ENCODE measurements at regions not wholly inside any gene's neighbourhood (a gene's known extent, or its start where the extent isn't known, plus 50 kb on each side); places are given as distances from the start of the nearest gene placed in this dataset.

- POLR2A ChIA-PET (ENCODE audit: partially characterized antibody): no interaction called here
- H3K56ac ChIP-seq (replicated peaks; ENCODE audit: insufficient read length, low read depth, low read length): no peak overlapping the region
Observed at GRCh38 chr20:39424962-39425678, 463.0 kb downstream of the DHX35 start.

More at GRCh38 chr20:39424962-39425678, 463.0 kb downstream of the DHX35 start:
- no peak overlapping the region for H3K4me2 ChIP-seq (ENCODE audit: insufficient read depth in 1 of 2, low read depth in 2 of 2, low read length in 2 of 2)
- no peak overlapping the region for H2BK15ac ChIP-seq (ENCODE audit: low read length)
- H3K36me3 ChIP-seq (ENCODE audit: control insufficient read depth in 2 of 4, insufficient read depth in 4 of 4, low read length in 3 of 4): no peaks in the 10 kb centered on the region
- H4K5ac ChIP-seq (ENCODE audit: insufficient read length, low read depth, low read length): no peak overlapping the region
- H2AK5ac ChIP-seq (ENCODE audit: low read depth, low read length): no peak overlapping the region
- H3K27me3 ChIP-seq (replicated peaks in 1 of 4; ENCODE audit: control insufficient read depth in 3 of 4, extremely low read depth in 1 of 4, insufficient read depth in 3 of 4, low read length in 3 of 4): no peaks in the 10 kb centered on the region
- no peak overlapping the region for H3K4me3 ChIP-seq (ENCODE audit: extremely low read depth in 1 of 4, insufficient read depth in 2 of 4, low read depth in 3 of 4, low read length in 4 of 4)
- no peaks in the 10 kb centered on the region for H3K79me1 ChIP-seq (ENCODE audit: low read depth, low read length)
- no peak overlapping the region for H2BK5ac ChIP-seq (ENCODE audit: low read depth, low read length)
- no peaks in the 10 kb centered on the region for H3K79me2 ChIP-seq (ENCODE audit: control insufficient read depth in 1 of 2, insufficient read depth in 2 of 2, low read length in 2 of 2)
- DNase-seq (ENCODE audit: low read depth in 1 of 2, low spot score in 2 of 2) (no peak), FAIRE-seq (no peak)
- no peak overlapping the region for H2BK12ac ChIP-seq (ENCODE audit: low read depth, low read length)
- H3K18ac ChIP-seq (ENCODE audit: extremely low read depth, low read length): no peak overlapping the region
- H4K91ac ChIP-seq (replicated peaks; ENCODE audit: insufficient read length, low read length): no peak overlapping the region
- H2BK20ac ChIP-seq (ENCODE audit: low read length): no peak overlapping the region
- H3K23me2 ChIP-seq (ENCODE audit: low read depth, low read length): no peaks in the 10 kb centered on the region
- 92% methylated on average over 5 of the region's 5 CpGs; no CpG with 5 or more reads in 1 of the 2 experiments for WGBS, 2 experiments (ENCODE audit: extremely low coverage in 1 of 2, insufficient coverage in 1 of 2, insufficient read length in 1 of 2, insufficient replicate concordance in 2 of 2, low coverage in 1 of 2, low lambda C conversion rate in 2 of 2, missing lambda C conversion rate in 1 of 2)
- no peak overlapping the region for H3K9ac ChIP-seq (replicated peaks in 1 of 4; ENCODE audit: extremely low read depth in 1 of 4, low read depth in 3 of 4, low read length in 3 of 4)
- no peaks in the 10 kb centered on the region for H3K9me3 ChIP-seq (ENCODE audit: insufficient read depth in 2 of 2, low read depth in 1 of 2, low read length in 1 of 2)
- no peak overlapping the region for H3K27ac ChIP-seq (ENCODE audit: low read depth, low read length)
- no peak overlapping the region for H3K14ac ChIP-seq (ENCODE audit: insufficient read length)
- TF ChIP-seq RNF2 (IDR thresholded peaks at IDR 0.05; ENCODE audit: borderline replicate concordance, low read depth, low read length, missing control alignments, poor library complexity, severe bottlenecking) (no peak), SRF (IDR thresholded peaks at IDR 0.05; ENCODE audit: low read depth, low read length) (no peak), RAD21 (IDR thresholded peaks at IDR 0.05 in 1 of 2, conservative IDR thresholded peaks at IDR 0.05 in 1 of 2; ENCODE audit: low read depth in 2 of 2, low read length in 2 of 2) (no peak)
- TF ChIP-seq, protein P1, sequence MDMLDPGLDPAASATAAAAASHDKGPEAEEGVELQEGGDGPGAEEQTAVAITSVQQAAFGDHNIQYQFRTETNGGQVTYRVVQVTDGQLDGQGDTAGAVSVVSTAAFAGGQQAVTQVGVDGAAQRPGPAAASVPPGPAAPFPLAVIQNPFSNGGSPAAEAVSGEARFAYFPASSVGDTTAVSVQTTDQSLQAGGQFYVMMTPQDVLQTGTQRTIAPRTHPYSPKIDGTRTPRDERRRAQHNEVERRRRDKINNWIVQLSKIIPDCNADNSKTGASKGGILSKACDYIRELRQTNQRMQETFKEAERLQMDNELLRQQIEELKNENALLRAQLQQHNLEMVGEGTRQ (IDR thresholded peaks at IDR 0.05; ENCODE audit: low read length): no peak
- H3K4ac ChIP-seq (replicated peaks; ENCODE audit: insufficient read length, low read depth, low read length): no peak overlapping the region
- CTCF ChIA-PET (ENCODE audit: partially characterized antibody): interaction anchor here (1.2 to 3.6 kb wide), 4 partner anchors 25 to 157 kb away, joined by 3 to 22 read pairs (median 6); no protein-coding TSS in a partner anchor
- no peak overlapping the region for H4K8ac ChIP-seq (ENCODE audit: extremely low read depth, insufficient read depth, low read length)
- no peak overlapping the region for H3K23ac ChIP-seq (ENCODE audit: insufficient read length)
- peaks cover 0 to 1% of the 10 kb centered on the region in 2 experiments for H4K20me1 ChIP-seq (replicated peaks in 1 of 2; ENCODE audit: control insufficient read depth in 1 of 2, insufficient read depth in 2 of 2, low read length in 2 of 2)
- no peak overlapping the region for H2BK120ac ChIP-seq (replicated peaks; ENCODE audit: low read depth, low read length)
- H2AFZ ChIP-seq (ENCODE audit: low read length): no peak overlapping the region
- H3K4me1 ChIP-seq (replicated peaks in 1 of 4; ENCODE audit: control insufficient read depth in 3 of 4, insufficient read depth in 4 of 4, low read length in 3 of 4): no peaks in the 10 kb centered on the region
